Stimulated activated CD8-positive, alpha-beta memory T cell treated with anti-CD3 and anti-CD28 coated beads, Interleukin-2, amount 100 ng/mL, for 48 hours (primary cell): ENCODE measurements at regions not wholly inside any gene's neighbourhood (a gene's known extent, or its start where the extent isn't known, plus 50 kb on each side); places are given as distances from the start of the nearest gene placed in this dataset.
A peak's percentile ranks its signal among the peaks of the same experiment; 100 is the strongest.
"Not testable (repeated sequence)": the region's sequence is repeated elsewhere in the genome, so short reads cannot be mapped to it uniquely, and the experiment has no call there.

Experiments
- DNase-seq, 2 donors: peaks; one replicate each; pipeline ENCODE4 v3.0.0-alpha.2; 2020; ENCODE audit warnings: low read depth in 2 of 2

- no peak for DNase-seq
These were observed 61.8 kb downstream of the SDR9C7 start for GRCh38 chr12:56872366-56872765.

GRCh38 chr12:56867216-56867615, 67.0 kb downstream of the SDR9C7 start:
- no peak for DNase-seq

GRCh38 chr12:56866493-56866892, 67.7 kb downstream of the SDR9C7 start:
- no peak for DNase-seq

- DNase-seq = no peak
These were observed 69.9 kb downstream of the SDR9C7 start for GRCh38 chr12:56864318-56864717.

GRCh38 chr12:56863789-56864188, 70.4 kb downstream of the SDR9C7 start:
- no peak for DNase-seq

GRCh38 chr12:56862264-56862663, 71.9 kb downstream of the SDR9C7 start:
- DNase-seq = no peak

GRCh38 chr12:56853392-56853978, 80.7 kb downstream of the SDR9C7 start:
- DNase-seq = not testable (repeated sequence)

- no peak for DNase-seq
These were observed 82.7 kb downstream of the SDR9C7 start for GRCh38 chr12:56851462-56851861.

GRCh38 chr12:56840922-56841321, 77.8 kb downstream of the HSD17B6 start:
- DNase-seq = no peak

- DNase-seq = peak in 1 of 2 donors; percentile 21
These were observed 76.8 kb downstream of the HSD17B6 start for GRCh38 chr12:56839915-56840325.

GRCh38 chr12:56839489-56839848, 76.3 kb downstream of the HSD17B6 start:
- no peak for DNase-seq

GRCh38 chr12:56838621-56839488, 75.7 kb downstream of the HSD17B6 start:
- no peak for DNase-seq
